CD14-positive monocyte (primary cell): ENCODE measurements at regions not wholly inside any gene's neighbourhood (a gene's known extent, or its start where the extent isn't known, plus 50 kb on each side); places are given as distances from the start of the nearest gene placed in this dataset.

Source experiments
- DNase-seq, 3 donors: peaks; one replicate each; pipeline ENCODE4 v3.0.0-alpha.2; 2011 to 2022
- H2AFZ ChIP-seq: 2 replicates; pipeline ENCODE4 v1.6.0; 2012; ENCODE audit warnings: mild to moderate bottlenecking, low read depth, low read length, inconsistent platforms; ENCODE audit not compliant: insufficient read depth, poor library complexity, severe bottlenecking
- H3K27ac ChIP-seq, 2 donors: 1 replicate in 1 of 2; 2 replicates in 1 of 2; pipeline ENCODE4 v1.5.1; 2012 to 2013; ENCODE audit warnings: low read length in 2 of 2, control low read depth in 1 of 2, inconsistent platforms in 1 of 2, low read depth in 1 of 2, mild to moderate bottlenecking in 1 of 2
- H3K27me3 ChIP-seq, 2 donors: one replicate each; pipeline versions ENCODE4 v1.6.0 to v1.6.1; 2011 to 2013; ENCODE audit warnings: low read length in 2 of 2; ENCODE audit not compliant: control insufficient read depth in 2 of 2, insufficient read depth in 2 of 2
- H3K36me3 ChIP-seq, 2 donors: replicated peaks in 1 of 2; 1 replicate in 1 of 2; 2 replicates in 1 of 2; pipeline versions ENCODE4 v1.5.1 to v1.6.1; 2012 to 2013; ENCODE audit warnings: low read length in 2 of 2, control low read depth in 1 of 2, inconsistent platforms in 1 of 2, mild to moderate bottlenecking in 1 of 2; ENCODE audit not compliant: insufficient read depth in 2 of 2, control insufficient read depth in 1 of 2
- H3K4me1 ChIP-seq, 2 donors: 1 replicate in 1 of 2; 2 replicates in 1 of 2; pipeline versions ENCODE4 v1.5.1 to v1.6.1; 2012 to 2013; ENCODE audit warnings: low read length in 2 of 2, control low read depth in 1 of 2, inconsistent platforms in 1 of 2, mild to moderate bottlenecking in 1 of 2, moderate library complexity in 1 of 2; ENCODE audit not compliant: insufficient read depth in 2 of 2, control insufficient read depth in 1 of 2
- H3K4me2 ChIP-seq: replicated peaks from 2 replicates; pipeline ENCODE3; 2012; ENCODE audit warnings: low read length, moderate library complexity, mild to moderate bottlenecking; ENCODE audit not compliant: poor library complexity, severe bottlenecking; ENCODE audit errors: extremely low read depth
- H3K4me3 ChIP-seq, 3 experiments: fragments of 200-600 bp in 1 of 3; sonication (generic) in 1 of 3; replicated peaks in 1 of 3; 1 replicate in 2 of 3; 2 replicates in 1 of 3; pipeline ENCODE4 v1.5.1; 2011 to 2013; ENCODE audit warnings: low read length in 3 of 3, mild to moderate bottlenecking in 3 of 3, control low read depth in 2 of 3, low read depth in 2 of 3, inconsistent platforms in 1 of 3, moderate library complexity in 1 of 3
- H3K79me2 ChIP-seq: 2 replicates; pipeline ENCODE4 v1.6.0; 2012; ENCODE audit warnings: mild to moderate bottlenecking, control low read depth, inconsistent platforms, low read length, moderate library complexity; ENCODE audit not compliant: insufficient read depth
- H3K9ac ChIP-seq: 2 replicates; pipeline ENCODE4 v1.6.0; 2017; ENCODE audit warnings: low read length, mild to moderate bottlenecking; ENCODE audit not compliant: insufficient read depth, poor library complexity, severe bottlenecking
- H3K9me3 ChIP-seq, 2 donors: replicated peaks in 1 of 2; 1 replicate in 1 of 2; 2 replicates in 1 of 2; pipeline versions ENCODE4 v1.5.1 to v1.6.1; 2012 to 2013; ENCODE audit warnings: low read length in 2 of 2, control low read depth in 1 of 2; ENCODE audit not compliant: control insufficient read depth in 1 of 2, insufficient read depth in 1 of 2
- H4K20me1 ChIP-seq: 2 replicates; pipeline ENCODE4 v1.6.0; 2012; ENCODE audit warnings: mild to moderate bottlenecking, low read length, control low read depth, moderate library complexity; ENCODE audit not compliant: insufficient read depth
- H3K27ac Mint-ChIP-seq, 7 donors: one replicate each; pipeline ENCODE4 v1.8.0; 2020; ENCODE audit warnings: mild to moderate bottlenecking in 7 of 7, mixed read lengths in 7 of 7, moderate library complexity in 6 of 7, inconsistent platforms in 2 of 7
- H3K27me3 Mint-ChIP-seq, 3 donors: one replicate each; pipeline ENCODE4 v1.8.0; 2021 to 2022; ENCODE audit warnings: low read depth in 3 of 3, mild to moderate bottlenecking in 3 of 3, mixed read lengths in 3 of 3, moderate library complexity in 3 of 3, inconsistent platforms in 1 of 3
- H3K36me3 Mint-ChIP-seq, 2 donors: one replicate each; pipeline ENCODE4 v1.8.0; 2020; ENCODE audit warnings: mixed read lengths in 2 of 2, inconsistent platforms in 1 of 2, mild to moderate bottlenecking in 1 of 2
- H3K4me1 Mint-ChIP-seq: one replicate; pipeline ENCODE4 v1.8.0; 2020; ENCODE audit warnings: mild to moderate bottlenecking, mixed read lengths
- H3K4me3 Mint-ChIP-seq, 2 donors: one replicate each; pipeline ENCODE4 v1.8.0; 2020; ENCODE audit warnings: mild to moderate bottlenecking in 2 of 2, mixed read lengths in 2 of 2, moderate library complexity in 1 of 2
- H3K9me3 Mint-ChIP-seq, 7 donors: one replicate each; pipeline ENCODE4 v1.8.0; 2020 to 2022; ENCODE audit warnings: mixed read lengths in 7 of 7, mild to moderate bottlenecking in 6 of 7, moderate library complexity in 6 of 7, inconsistent platforms in 2 of 7
- CTCF ChIP-seq: fragments of 200-600 bp; IDR thresholded peaks from one replicate; pipeline ENCODE4 v1.8.0; 2022; ENCODE audit warnings: antibody characterized with exemption, mild to moderate bottlenecking
- WGBS: methylation state at CpG from one replicate; pipeline ENCODE4 v1.1.5; 2013; ENCODE audit warnings: missing lambda C conversion rate; ENCODE audit not compliant: insufficient coverage; 5-methylcytosine and 5-hydroxymethylcytosine counted together
- intact Hi-C, 2 donors: fragments of 100-400 bp; cut with micrococcal nuclease; formaldehyde crosslinking; loops; one replicate each; pipeline versions ENCODE4 v1.15.0 to v1.15.1; 2023

- H3K36me3 Mint-ChIP-seq, result no peaks in the 10 kb centered on the region
- H3K36me3 ChIP-seq, result no peaks in the 10 kb centered on the region
- no peak overlapping the region for H3K9ac ChIP-seq
- H3K27ac Mint-ChIP-seq, result no peak overlapping the region
- intact Hi-C loops, result no loop called here
- TF ChIP-seq CTCF, result no peak
- H3K4me3 Mint-ChIP-seq, result no peak overlapping the region
- no peaks in the 10 kb centered on the region for H3K9me3 ChIP-seq
- H2AFZ ChIP-seq, result no peak overlapping the region
- no peak overlapping the region for H3K27ac ChIP-seq
- H4K20me1 ChIP-seq, result no peaks in the 10 kb centered on the region
- no peaks in the 10 kb centered on the region for H3K4me1 ChIP-seq
- peaks cover 0 to 2% (median 0%) of the 10 kb centered on the region in 7 donors for H3K9me3 Mint-ChIP-seq
- DNase-seq, result no peak
- H3K4me3 ChIP-seq, result no peak overlapping the region
- no peak overlapping the region for H3K4me2 ChIP-seq
- no peaks in the 10 kb centered on the region for H3K27me3 ChIP-seq
- H3K27me3 Mint-ChIP-seq, result peaks cover 0 to 2% (median 0%) of the 10 kb centered on the region in 3 donors
- WGBS, result 97% methylated on average over 4 of the region's 7 CpGs
- H3K4me1 Mint-ChIP-seq, result peaks cover 10% of the 10 kb centered on the region
- no peaks in the 10 kb centered on the region for H3K79me2 ChIP-seq
Observed at GRCh38 chr4:140298001-140298400, 75.4 kb upstream of the SCOC start.

GRCh38 chr4:140297221-140297570 lies 76.2 kb upstream of the SCOC start:
- H2AFZ ChIP-seq, result no peak overlapping the region

More at GRCh38 chr4:140297221-140297570, 76.2 kb upstream of the SCOC start:
- Histone ChIP-seq H3K27ac (no peak overlapping the region), H3K4me2 (no peak overlapping the region), H3K79me2 (no peaks in the 10 kb centered on the region), H3K36me3 (no peaks in the 10 kb centered on the region), H3K4me1 (no peaks in the 10 kb centered on the region), H3K4me3 (no peak overlapping the region), H3K9ac (no peak overlapping the region), H3K9me3 (no peaks in the 10 kb centered on the region), H4K20me1 (no peaks in the 10 kb centered on the region), H3K27me3 (no peaks in the 10 kb centered on the region)
- Mint-ChIP-seq H3K4me3 (no peak overlapping the region), H3K27me3 (peaks cover 0 to 2% (median 0%) of the 10 kb centered on the region in 3 donors), H3K9me3 (peaks cover 0 to 2% (median 0%) of the 10 kb centered on the region in 7 donors), H3K36me3 (no peaks in the 10 kb centered on the region), H3K27ac (no peak overlapping the region), H3K4me1 (peaks cover 10% of the 10 kb centered on the region)
- WGBS, result 100% methylated on average over 3 of the region's 7 CpGs
- no peak for TF ChIP-seq CTCF
- intact Hi-C loops, result no loop called here
- DNase-seq, result no peak
